Liver (tissue), 8 donors: ENCODE measurements at regions not wholly inside any gene's neighbourhood (a gene's known extent, or its start where the extent isn't known, plus 50 kb on each side); places are given as distances from the start of the nearest gene placed in this dataset.

Experiments
- DNase-seq: peaks from one replicate; pipeline ENCODE4 v3.0.0-alpha.2; 2017; ENCODE audit warnings: low spot score
- H3K27ac ChIP-seq, 2 donors: one replicate each; pipeline ENCODE4 v1.7.0; 2013; ENCODE audit warnings: inconsistent platforms in 2 of 2, low read length in 2 of 2, control low read depth in 1 of 2, low read depth in 1 of 2, mild to moderate bottlenecking in 1 of 2
- H3K27me3 ChIP-seq, 4 donors: one replicate each; pipeline versions ENCODE4 v1.6.1 to v1.7.0; 2013; ENCODE audit warnings: low read length in 3 of 4, inconsistent platforms in 1 of 4, mild to moderate bottlenecking in 1 of 4, moderate library complexity in 1 of 4; ENCODE audit not compliant: control insufficient read depth in 4 of 4, insufficient read depth in 4 of 4
- H3K36me3 ChIP-seq, 4 donors: one replicate each; pipeline versions ENCODE4 v1.6.1 to v1.7.0; 2013; ENCODE audit warnings: low read length in 3 of 4, mild to moderate bottlenecking in 3 of 4, low read depth in 1 of 4, moderate library complexity in 1 of 4; ENCODE audit not compliant: control insufficient read depth in 4 of 4, insufficient read depth in 3 of 4
- H3K4me1 ChIP-seq, 4 donors: one replicate each; pipeline versions ENCODE4 v1.6.1 to v1.7.0; 2013; ENCODE audit warnings: low read length in 3 of 4, mild to moderate bottlenecking in 3 of 4, moderate library complexity in 1 of 4; ENCODE audit not compliant: control insufficient read depth in 4 of 4, insufficient read depth in 4 of 4
- H3K4me3 ChIP-seq, 3 donors: one replicate each; pipeline versions ENCODE4 v1.6.1 to v1.7.0; 2013; ENCODE audit warnings: low read length in 3 of 3, control low read depth in 1 of 3, low read depth in 1 of 3, mild to moderate bottlenecking in 1 of 3
- H3K9ac ChIP-seq, 2 donors: one replicate each; pipeline ENCODE4 v1.7.0; 2013; ENCODE audit warnings: low read length in 2 of 2, mild to moderate bottlenecking in 2 of 2, moderate library complexity in 2 of 2, control low read depth in 1 of 2, low read depth in 1 of 2
- H3K9me3 ChIP-seq, 4 donors: one replicate each; pipeline versions ENCODE4 v1.6.1 to v1.7.0; 2013; ENCODE audit warnings: low read length in 3 of 4; ENCODE audit not compliant: control insufficient read depth in 4 of 4
- ATF3 ChIP-seq: IDR thresholded peaks from 2 replicates; pipeline ENCODE4 v1.6.1; 2016; ENCODE audit warnings: antibody characterized with exemption
- CTCF ChIP-seq: fragments of 150-350 bp; IDR thresholded peaks from 2 replicates; pipeline ENCODE4 v1.5.1; 2017; ENCODE audit warnings: improper control_type of control experiment, low read depth, low read length; ENCODE audit not compliant: missing input control
- EGR1 ChIP-seq, 2 donors: IDR thresholded peaks; 2 replicates each; pipeline ENCODE4 v1.6.1; 2016 to 2018; ENCODE audit warnings: antibody characterized with exemption in 2 of 2, low read depth in 2 of 2
- FOXA1 ChIP-seq: IDR thresholded peaks from 2 replicates; pipeline ENCODE4 v1.6.1; 2016; ENCODE audit warnings: antibody characterized with exemption
- FOXA2 ChIP-seq: IDR thresholded peaks from 2 replicates; pipeline ENCODE4 v1.6.1; 2016; ENCODE audit warnings: antibody characterized with exemption
- GABPA ChIP-seq, 2 donors: IDR thresholded peaks in 1 of 2; conservative IDR thresholded peaks in 1 of 2; 2 replicates each; pipeline ENCODE4 v1.6.1; 2016; ENCODE audit warnings: antibody characterized with exemption in 2 of 2, mild to moderate bottlenecking in 1 of 2, moderate library complexity in 1 of 2
- HNF4A ChIP-seq, 2 donors: conservative IDR thresholded peaks; 2 replicates each; pipeline ENCODE4 v1.6.1; 2016; ENCODE audit warnings: antibody characterized with exemption in 2 of 2, mild to moderate bottlenecking in 2 of 2
- HNF4G ChIP-seq: IDR thresholded peaks from 2 replicates; pipeline ENCODE4 v1.6.1; 2016; ENCODE audit warnings: antibody characterized with exemption
- JUND ChIP-seq, 2 donors: IDR thresholded peaks; 2 replicates each; pipeline ENCODE4 v1.6.1; 2016; ENCODE audit warnings: antibody characterized with exemption in 2 of 2
- NR2F2 ChIP-seq: IDR thresholded peaks from 2 replicates; pipeline ENCODE4 v1.6.1; 2016; ENCODE audit warnings: antibody characterized with exemption
- RAD21 ChIP-seq, 2 donors: IDR thresholded peaks; 2 replicates each; pipeline ENCODE4 v1.6.1; 2016; ENCODE audit warnings: antibody characterized with exemption in 2 of 2, mild to moderate bottlenecking in 2 of 2
- REST ChIP-seq: IDR thresholded peaks from 2 replicates; pipeline ENCODE4 v1.6.1; 2016; ENCODE audit warnings: antibody characterized with exemption, mild to moderate bottlenecking
- RXRA ChIP-seq, 2 donors: IDR thresholded peaks; 2 replicates each; pipeline ENCODE4 v1.6.1; 2017 to 2018; ENCODE audit warnings: antibody characterized with exemption in 2 of 2, mild to moderate bottlenecking in 1 of 2
- SP1 ChIP-seq: IDR thresholded peaks from 2 replicates; pipeline ENCODE4 v1.6.1; 2018; ENCODE audit warnings: antibody characterized with exemption, mild to moderate bottlenecking
- TAF1 ChIP-seq: conservative IDR thresholded peaks from 2 replicates; pipeline ENCODE4 v1.6.1; 2016; ENCODE audit warnings: antibody characterized with exemption, mild to moderate bottlenecking
- YY1 ChIP-seq: IDR thresholded peaks from 2 replicates; pipeline ENCODE4 v1.6.1; 2016; ENCODE audit warnings: antibody characterized with exemption, mild to moderate bottlenecking
- WGBS: extraction: QIAGEN DNeasy Blood & Tissue Kit; methylation state at CpG from one replicate; pipeline ENCODE4 v1.1.7; 2013; 5-methylcytosine and 5-hydroxymethylcytosine counted together
- TF ChIP-seq, protein P1 (sequence below): IDR thresholded peaks from 2 replicates; pipeline ENCODE4 v1.6.1; 2016; ENCODE audit warnings: antibody characterized with exemption
- TF ChIP-seq, protein P2 (sequence below): IDR thresholded peaks from 2 replicates; pipeline ENCODE4 v1.6.1; 2016; ENCODE audit warnings: antibody characterized with exemption
- donor health status: healthy.
- donor health status: healthy.
- donor health status: healthy.
- donor health status: healthy.
- donor health status: healthy.

- WGBS = 82% methylated on average over 5 of the region's 5 CpGs
- no peak overlapping the region for H3K9ac ChIP-seq
- no peaks in the 10 kb centered on the region for H3K27me3 ChIP-seq
- H3K27ac ChIP-seq = no peak overlapping the region
- TF ChIP-seq RAD21 (IDR thresholded peaks at IDR 0.05) = no peak
- TF ChIP-seq FOXA1 = no peak
- no peak for TF ChIP-seq RXRA (IDR thresholded peaks at IDR 0.05)
- no peak for TF ChIP-seq TAF1
- no peak for TF ChIP-seq CTCF
- no peak for TF ChIP-seq EGR1 (IDR thresholded peaks at IDR 0.05; ENCODE audit: low read depth in 2 of 2)
- no peak for TF ChIP-seq SP1
- TF ChIP-seq, protein P1, sequence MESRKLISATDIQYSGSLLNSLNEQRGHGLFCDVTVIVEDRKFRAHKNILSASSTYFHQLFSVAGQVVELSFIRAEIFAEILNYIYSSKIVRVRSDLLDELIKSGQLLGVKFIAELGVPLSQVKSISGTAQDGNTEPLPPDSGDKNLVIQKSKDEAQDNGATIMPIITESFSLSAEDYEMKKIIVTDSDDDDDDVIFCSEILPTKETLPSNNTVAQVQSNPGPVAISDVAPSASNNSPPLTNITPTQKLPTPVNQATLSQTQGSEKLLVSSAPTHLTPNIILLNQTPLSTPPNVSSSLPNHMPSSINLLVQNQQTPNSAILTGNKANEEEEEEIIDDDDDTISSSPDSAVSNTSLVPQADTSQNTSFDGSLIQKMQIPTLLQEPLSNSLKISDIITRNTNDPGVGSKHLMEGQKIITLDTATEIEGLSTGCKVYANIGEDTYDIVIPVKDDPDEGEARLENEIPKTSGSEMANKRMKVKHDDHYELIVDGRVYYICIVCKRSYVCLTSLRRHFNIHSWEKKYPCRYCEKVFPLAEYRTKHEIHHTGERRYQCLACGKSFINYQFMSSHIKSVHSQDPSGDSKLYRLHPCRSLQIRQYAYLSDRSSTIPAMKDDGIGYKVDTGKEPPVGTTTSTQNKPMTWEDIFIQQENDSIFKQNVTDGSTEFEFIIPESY = no peak
- H3K4me1 ChIP-seq = peaks cover 0 to 5% (median under 1%) of the 10 kb centered on the region in 4 donors
- DNase-seq = no peak
- no peaks in the 10 kb centered on the region for H3K36me3 ChIP-seq
- no peaks in the 10 kb centered on the region for H3K9me3 ChIP-seq
- H3K4me3 ChIP-seq = no peak overlapping the region
These were observed 80.7 kb downstream of the FZD1 start for GRCh38 chr7:91344911-91345310.

DNA sequence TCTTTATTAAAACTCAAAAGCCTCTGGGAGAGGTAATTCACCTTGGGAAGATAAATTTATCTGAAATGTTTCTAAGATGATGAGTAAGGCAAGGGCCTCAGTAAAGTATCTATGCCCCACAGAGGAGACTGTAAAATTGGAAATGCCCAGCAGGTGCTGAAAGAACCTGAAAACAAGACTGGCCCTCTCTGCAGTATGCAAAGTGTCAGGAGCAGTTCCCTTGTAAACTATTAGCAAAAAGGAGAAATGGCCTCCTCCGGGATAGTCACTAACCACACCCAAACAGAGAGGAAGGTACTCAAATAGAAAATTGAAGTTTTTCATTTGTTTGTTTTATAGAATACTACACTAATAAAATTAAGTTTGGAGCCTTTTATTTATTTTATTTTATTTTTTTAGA is 81.2 kb downstream of the FZD1 start:
- H3K36me3 ChIP-seq = no peaks in the 10 kb centered on the region
- H3K27ac ChIP-seq = no peak overlapping the region
- H3K4me1 ChIP-seq = peaks cover 0 to 5% (median under 1%) of the 10 kb centered on the region in 4 donors
- DNase-seq = no peak
- H3K9me3 ChIP-seq = no peaks in the 10 kb centered on the region
- H3K27me3 ChIP-seq = no peaks in the 10 kb centered on the region
- 83% methylated on average over 1 of the region's 1 CpG for WGBS
- TF ChIP-seq FOXA2 (no peak), RXRA (IDR thresholded peaks at IDR 0.05) (no peak), YY1 (no peak), HNF4A (conservative IDR thresholded peaks at IDR 0.05) (no peak), HNF4G (no peak), RAD21 (IDR thresholded peaks at IDR 0.05) (no peak), SP1 (no peak), CTCF (no peak), NR2F2 (no peak), FOXA1 (no peak), JUND (IDR thresholded peaks at IDR 0.05) (no peak), ATF3 (no peak), TAF1 (no peak), EGR1 (IDR thresholded peaks at IDR 0.05; ENCODE audit: low read depth in 2 of 2) (no peak), REST (no peak), GABPA (IDR thresholded peaks at IDR 0.05 in 1 of 2, conservative IDR thresholded peaks at IDR 0.05 in 1 of 2) (no peak)
- TF ChIP-seq, protein P2, sequence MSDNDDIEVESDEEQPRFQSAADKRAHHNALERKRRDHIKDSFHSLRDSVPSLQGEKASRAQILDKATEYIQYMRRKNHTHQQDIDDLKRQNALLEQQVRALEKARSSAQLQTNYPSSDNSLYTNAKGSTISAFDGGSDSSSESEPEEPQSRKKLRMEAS = no peak
- TF ChIP-seq, protein P1 = no peak
- no peak overlapping the region for H3K9ac ChIP-seq
- no peak overlapping the region for H3K4me3 ChIP-seq
